ENCODE measurements at regions not wholly inside any gene's neighbourhood (a gene's known extent, or its start where the extent isn't known, plus 50 kb on each side); places are given as distances from the start of the nearest gene placed in this dataset.
"Not testable (repeated sequence)": the region's sequence is repeated elsewhere in the genome, so short reads cannot be mapped to it uniquely, and the experiment has no call there.

- ATAC-seq: no peak
- Mint-ChIP-seq H3K4me3 (no peak overlapping the region), H3K4me1 (peaks cover 0 to 5% (median 2%) of the 10 kb centered on the region in 4 donors), H3K36me3 (peaks cover 0 to 2% (median 0%) of the 10 kb centered on the region in 3 donors), H3K9me3 (peaks cover 0 to 2% (median 0%) of the 10 kb centered on the region in 9 donors), H3K27me3 (peaks cover 14 to 77% (median 43%) of the 10 kb centered on the region in 5 donors), H3K27ac (no peak overlapping the region)
- no peak for DNase-seq
- POLR2A ChIA-PET: no interaction called here
These were observed 1338.8 kb downstream of the BRD1 start for GRCh38 chr22:48488611-48489511.

DNA sequence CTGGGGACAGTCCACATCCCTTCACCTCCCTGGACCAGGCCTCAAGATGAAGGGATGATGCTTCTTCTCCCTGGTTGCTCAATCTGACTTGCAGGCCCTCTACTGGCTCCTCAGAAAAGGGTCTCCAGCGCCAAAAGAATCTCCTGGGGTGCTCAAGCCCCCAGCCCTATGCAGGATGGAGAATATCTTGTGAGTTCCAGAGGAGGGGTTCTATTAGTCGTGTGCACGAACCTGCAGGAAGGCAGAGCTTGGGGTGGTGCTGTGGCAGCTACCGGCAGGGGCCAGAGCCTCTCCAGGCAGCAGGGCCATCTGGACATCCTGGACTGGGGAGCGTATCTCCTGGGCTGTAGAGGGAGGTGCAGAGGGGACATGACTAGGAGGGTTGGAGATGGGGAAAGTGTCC lies 1339.5 kb downstream of the BRD1 start:
- Mint-ChIP-seq H3K4me3 (no peak overlapping the region), H3K4me1 (peaks cover 0 to 5% (median 2%) of the 10 kb centered on the region in 4 donors), H3K36me3 (peaks cover 0 to 2% (median 0%) of the 10 kb centered on the region in 3 donors), H3K27ac (no peak overlapping the region), H3K27me3 (peaks cover 14 to 70% (median 41%) of the 10 kb centered on the region in 5 donors), H3K9me3 (peaks cover 0 to 2% (median 0%) of the 10 kb centered on the region in 9 donors)
- no peak for DNase-seq
- ATAC-seq: no peak
- POLR2A ChIA-PET: no interaction called here

GRCh38 chr22:48486558-48486957 lies 1341.1 kb downstream of the BRD1 start:
- no peak for ATAC-seq
- Mint-ChIP-seq H3K27me3 (peaks cover 4 to 54% (median 35%) of the 10 kb centered on the region in 5 donors), H3K27ac (no peak overlapping the region), H3K36me3 (peaks cover 0 to 1% (median 0%) of the 10 kb centered on the region in 3 donors), H3K4me3 (no peak overlapping the region), H3K4me1 (peaks cover 0 to 2% (median 2%) of the 10 kb centered on the region in 4 donors), H3K9me3 (peaks cover 0 to 2% (median 0%) of the 10 kb centered on the region in 9 donors)
- no peak for DNase-seq
- POLR2A ChIA-PET: no interaction called here

DNA sequence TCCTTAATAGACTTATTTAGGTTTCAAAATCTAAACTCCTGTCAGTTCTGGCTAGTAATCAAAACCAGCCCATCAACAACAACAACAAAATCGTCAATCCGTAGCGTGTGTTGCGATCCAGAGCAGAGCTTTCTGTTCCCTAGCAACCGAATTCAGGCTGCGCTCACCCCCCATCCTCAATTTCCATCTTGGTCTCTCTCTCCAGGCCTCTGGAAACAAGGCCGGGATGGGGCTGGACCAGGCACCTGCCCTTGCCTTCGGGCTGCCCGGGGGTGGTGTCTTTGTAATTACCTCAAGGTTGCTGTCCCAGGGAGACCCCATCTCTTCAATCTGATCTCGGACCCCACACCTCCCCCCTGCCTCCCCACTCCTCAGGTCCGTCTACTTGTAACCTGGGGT lies 1341.5 kb downstream of the BRD1 start:
- no peak overlapping the region for H3K4me3 Mint-ChIP-seq
- peaks cover 0 to 2% (median 0%) of the 10 kb centered on the region in 9 donors for H3K9me3 Mint-ChIP-seq
- H3K27ac Mint-ChIP-seq: no peak overlapping the region
- DNase-seq: no peak
- no peak for ATAC-seq
- POLR2A ChIA-PET: no interaction called here
- peaks cover 0 to 2% (median 2%) of the 10 kb centered on the region in 4 donors for H3K4me1 Mint-ChIP-seq
- peaks cover 3 to 50% (median 34%) of the 10 kb centered on the region in 5 donors for H3K27me3 Mint-ChIP-seq
- H3K36me3 Mint-ChIP-seq: no peaks in the 10 kb centered on the region

- H3K4me1 Mint-ChIP-seq: peaks cover 0 to 2% (median 2%) of the 10 kb centered on the region in 4 donors
- no peak for DNase-seq
These were observed 1342.2 kb downstream of the BRD1 start for GRCh38 chr22:48485149-48486133.

GRCh38 chr22:48483764-48484528 lies 1343.7 kb downstream of the BRD1 start:
- no peak overlapping the region for H3K27ac Mint-ChIP-seq
- DNase-seq (no peak), ATAC-seq (no peak)
- peaks cover 0 to 2% (median 0%) of the 10 kb centered on the region in 9 donors for H3K9me3 Mint-ChIP-seq
- no peak overlapping the region for H3K4me3 Mint-ChIP-seq
- POLR2A ChIA-PET: no interaction called here
- peaks cover 2 to 42% (median 29%) of the 10 kb centered on the region in 5 donors for H3K27me3 Mint-ChIP-seq
- no peaks in the 10 kb centered on the region for H3K36me3 Mint-ChIP-seq
- H3K4me1 Mint-ChIP-seq: peaks cover 0 to 2% (median 2%) of the 10 kb centered on the region in 4 donors

More at GRCh38 chr22:48485149-48486133, 1342.2 kb downstream of the BRD1 start:
- Mint-ChIP-seq H3K9me3 (peaks cover 0 to 2% (median 0%) of the 10 kb centered on the region in 9 donors), H3K27ac (peak overlapping the region in 1 of 10 donors; percentile 19), H3K36me3 (no peaks in the 10 kb centered on the region), H3K27me3 (peaks cover 2 to 43% (median 29%) of the 10 kb centered on the region in 5 donors), H3K4me3 (no peak overlapping the region)
- ATAC-seq: no peak
- POLR2A ChIA-PET: no interaction called here

DNA sequence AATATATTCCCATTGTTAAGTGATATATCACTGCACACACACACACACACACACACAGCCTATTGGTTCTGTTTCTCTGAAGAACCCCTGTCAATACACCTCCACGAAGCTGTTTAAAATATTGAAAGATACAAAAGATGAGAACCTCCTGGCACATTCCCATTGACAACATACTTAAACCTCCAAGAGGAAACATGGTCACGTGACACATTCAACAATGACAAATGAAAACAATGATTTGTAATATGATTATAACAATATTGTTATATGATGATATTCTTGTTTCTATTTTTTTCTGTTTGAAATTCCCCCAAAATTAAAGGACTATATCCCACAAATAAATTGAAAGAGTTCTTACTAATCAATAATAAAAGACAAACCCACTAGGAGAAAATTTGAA lies 1344.9 kb downstream of the BRD1 start:
- POLR2A ChIA-PET: no interaction called here
- Mint-ChIP-seq H3K4me1 (peaks cover 0 to 2% (median 0%) of the 10 kb centered on the region in 4 donors), H3K36me3 (no peaks in the 10 kb centered on the region), H3K27me3 (peaks cover 2 to 30% (median 20%) of the 10 kb centered on the region in 5 donors), H3K27ac (no peak overlapping the region), H3K9me3 (peaks cover 0 to 2% (median 0%) of the 10 kb centered on the region in 9 donors), H3K4me3 (no peak overlapping the region)
- ATAC-seq: no peak
- DNase-seq: no peak

GRCh38 chr22:48482198-48482597 lies 1345.5 kb downstream of the BRD1 start:
- DNase-seq, H3K4me1 Mint-ChIP-seq, H3K27ac Mint-ChIP-seq, POLR2A ChIA-PET, H3K36me3 Mint-ChIP-seq, ATAC-seq, H3K4me3 Mint-ChIP-seq, H3K9me3 Mint-ChIP-seq: not testable (repeated sequence)
- peaks cover 0 to 25% (median 14%) of the 10 kb centered on the region in 5 donors for H3K27me3 Mint-ChIP-seq

DNA sequence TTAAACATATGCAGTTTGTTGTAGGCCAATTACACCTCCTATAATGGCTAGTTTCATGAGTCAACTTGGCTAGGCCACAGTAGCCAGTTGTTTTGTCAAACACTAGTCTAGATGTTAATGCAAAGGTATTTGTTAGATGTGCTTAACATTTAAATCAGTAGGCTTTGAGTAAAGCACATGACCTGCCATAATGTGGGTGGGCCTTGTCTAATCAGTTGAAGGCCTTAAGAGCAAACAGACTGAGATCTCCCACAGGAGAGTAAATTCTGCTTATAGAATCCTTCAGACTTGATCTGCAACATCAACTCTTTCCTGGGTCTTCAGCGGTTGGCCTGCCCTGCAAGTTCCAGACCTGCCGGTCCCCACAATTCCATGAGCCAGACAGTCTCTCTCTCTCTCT lies 1345.9 kb downstream of the BRD1 start:
- Mint-ChIP-seq H3K36me3 (no peaks in the 10 kb centered on the region), H3K27ac (no peak overlapping the region), H3K27me3 (peaks cover 0 to 21% (median 14%) of the 10 kb centered on the region in 5 donors), H3K4me3 (no peak overlapping the region), H3K4me1 (no peaks in the 10 kb centered on the region), H3K9me3 (peaks cover 0 to 2% (median 0%) of the 10 kb centered on the region in 9 donors)
- no peak for ATAC-seq
- no peak for DNase-seq
- POLR2A ChIA-PET: no interaction called here

GRCh38 chr22:48478529-48479265 lies 1349.0 kb downstream of the BRD1 start:
- ATAC-seq (no peak), DNase-seq (no peak)
- Mint-ChIP-seq H3K9me3 (peaks cover 0 to 2% (median 0%) of the 10 kb centered on the region in 9 donors), H3K27me3 (peaks cover 0 to 29% (median 16%) of the 10 kb centered on the region in 5 donors), H3K36me3 (no peaks in the 10 kb centered on the region), H3K4me3 (no peak overlapping the region), H3K4me1 (no peaks in the 10 kb centered on the region), H3K27ac (no peak overlapping the region)
- POLR2A ChIA-PET: no interaction called here

GRCh38 chr22:48478124-48478523 lies 1349.5 kb downstream of the BRD1 start:
- DNase-seq (no peak), ATAC-seq (no peak)
- no peaks in the 10 kb centered on the region for H3K4me1 Mint-ChIP-seq
- no peak overlapping the region for H3K27ac Mint-ChIP-seq
- no peak overlapping the region for H3K4me3 Mint-ChIP-seq
- H3K9me3 Mint-ChIP-seq: peaks cover 0 to 2% (median 0%) of the 10 kb centered on the region in 9 donors
- no peaks in the 10 kb centered on the region for H3K36me3 Mint-ChIP-seq
- POLR2A ChIA-PET: no interaction called here
- H3K27me3 Mint-ChIP-seq: peaks cover 0 to 35% (median 18%) of the 10 kb centered on the region in 5 donors

Data from naive thymus-derived CD8-positive, alpha-beta T cell (primary cell).